HG02852 (cell line): ENCODE measurements at regions not wholly inside any gene's neighbourhood (a gene's known extent, or its start where the extent isn't known, plus 50 kb on each side); places are given as distances from the start of the nearest gene placed in this dataset.

ENCODE experiments used
- ATAC-seq: cut with Tn5 transposase; IDR thresholded peaks from one replicate; pipeline ENCODE4 v1.9.1; 2021; ENCODE audit warnings: mild to moderate bottlenecking, moderate library complexity; ENCODE audit not compliant: unreplicated experiment

GRCh38 chr19:29321116-29321515 lies 108.2 kb upstream of the UQCRFS1 start:
- no peak for ATAC-seq

GRCh38 chr19:29323021-29323430 lies 110.1 kb upstream of the UQCRFS1 start:
- ATAC-seq = no peak

GRCh38 chr19:29323440-29324290 lies 110.7 kb upstream of the UQCRFS1 start:
- ATAC-seq = no peak

- no peak for ATAC-seq
These were observed 111.3 kb upstream of the UQCRFS1 start for GRCh38 chr19:29324291-29324680.

GRCh38 chr19:29324717-29325116 lies 111.8 kb upstream of the UQCRFS1 start:
- ATAC-seq = no peak

- ATAC-seq = no peak
These were observed 112.5 kb upstream of the UQCRFS1 start for GRCh38 chr19:29325241-29325975.

- no peak for ATAC-seq
These were observed 113.4 kb upstream of the UQCRFS1 start for GRCh38 chr19:29326351-29326750.

GRCh38 chr19:29326849-29327840 lies 114.2 kb upstream of the UQCRFS1 start:
- ATAC-seq = no peak

- no peak for ATAC-seq
These were observed 115.6 kb upstream of the UQCRFS1 start for GRCh38 chr19:29328586-29328985.

GRCh38 chr19:29329460-29330134 lies 116.6 kb upstream of the UQCRFS1 start:
- no peak for ATAC-seq

- no peak for ATAC-seq
These were observed 123.5 kb upstream of the UQCRFS1 start for GRCh38 chr19:29336425-29336824.

- no peak for ATAC-seq
These were observed 124.1 kb upstream of the UQCRFS1 start for GRCh38 chr19:29337029-29337428.

- ATAC-seq = no peak
These were observed 125.5 kb upstream of the UQCRFS1 start for GRCh38 chr19:29338480-29338879.

GRCh38 chr19:29342721-29343120 lies 129.8 kb upstream of the UQCRFS1 start:
- no peak for ATAC-seq

- ATAC-seq = no peak
These were observed 151.3 kb upstream of the UQCRFS1 start for GRCh38 chr19:29364224-29364726.

- ATAC-seq = no peak
These were observed 152.0 kb upstream of the UQCRFS1 start for GRCh38 chr19:29364999-29365398.

- no peak for ATAC-seq
These were observed 153.0 kb upstream of the UQCRFS1 start for GRCh38 chr19:29365836-29366417.

GRCh38 chr19:29366757-29367156 lies 153.8 kb upstream of the UQCRFS1 start:
- no peak for ATAC-seq

GRCh38 chr19:29367791-29368222 lies 154.9 kb upstream of the UQCRFS1 start:
- no peak for ATAC-seq

GRCh38 chr19:29370276-29370675 lies 155.5 kb upstream of the VSTM2B start:
- no peak for ATAC-seq
